Breast epithelium (tissue), 4 donors: ENCODE measurements at regions not wholly inside any gene's neighbourhood (a gene's known extent, or its start where the extent isn't known, plus 50 kb on each side); places are given as distances from the start of the nearest gene placed in this dataset.
A peak's percentile ranks its signal among the peaks of the same experiment; 100 is the strongest.

ENCODE experiments used
- DNase-seq, 2 donors: peaks; one replicate each; pipeline ENCODE4 v3.0.0-alpha.2; 2019; ENCODE audit warnings: low spot score in 2 of 2
- H3K27ac ChIP-seq, 2 donors: fragments of 200-600 bp; sonication (generic) in 1 of 2; one replicate each; pipeline ENCODE4 v1.5.1; 2016 to 2019; ENCODE audit warnings: mild to moderate bottlenecking in 1 of 2
- H3K27me3 ChIP-seq, 2 donors: fragments of 200-600 bp; sonication (generic) in 1 of 2; one replicate each; pipeline versions ENCODE4 v1.5.1 to v1.6.0; 2017 to 2019; ENCODE audit warnings: control low read depth in 1 of 2, mild to moderate bottlenecking in 1 of 2
- H3K36me3 ChIP-seq: fragments of 200-600 bp; one replicate; pipeline ENCODE4 v1.5.1; 2019
- H3K4me1 ChIP-seq, 2 donors: fragments of 200-600 bp; sonication (generic); one replicate each; pipeline ENCODE4 v1.5.1; 2016 to 2019; ENCODE audit warnings: control low read depth in 1 of 2
- H3K4me3 ChIP-seq, 3 donors: fragments of 200-600 bp; sonication (generic); 1 replicate in 2 of 3; 2 replicates in 1 of 3; pipeline ENCODE4 v1.5.1; 2016 to 2019; ENCODE audit warnings: mild to moderate bottlenecking in 3 of 3, moderate library complexity in 2 of 3
- H3K9me3 ChIP-seq, 2 donors: fragments of 200-600 bp; sonication (generic) in 1 of 2; one replicate each; pipeline ENCODE4 v1.5.1; 2016 to 2019; ENCODE audit warnings: control low read depth in 1 of 2
- CTCF ChIP-seq, 3 donors: fragments of 450-650 bp; IDR thresholded peaks; one replicate each; pipeline ENCODE4 v1.5.1; 2016 to 2017; ENCODE audit warnings: antibody characterized with exemption in 3 of 3, mild to moderate bottlenecking in 3 of 3, moderate library complexity in 3 of 3
- POLR2A ChIP-seq: fragments of 450-650 bp; IDR thresholded peaks from one replicate; pipeline ENCODE4 v1.6.1; 2016; ENCODE audit warnings: antibody characterized with exemption, mild to moderate bottlenecking, moderate library complexity
- POLR2AphosphoS5 ChIP-seq, 3 donors: sonication (generic); formaldehyde crosslinking; IDR thresholded peaks; one replicate each; pipeline ENCODE4 v1.6.1; 2017; ENCODE audit warnings: antibody characterized with exemption in 3 of 3
- intact Hi-C: fragments of 100-400 bp; cut with DNase I; formaldehyde crosslinking; loops from one replicate; pipeline ENCODE4 v1.15.1; 2023; ENCODE audit warnings: low total_unique reads

GRCh38 chr14:26765301-26765700, 167.5 kb upstream of the NOVA1 start:
- Histone ChIP-seq H3K36me3 (no peaks in the 10 kb centered on the region), H3K4me1 (no peaks in the 10 kb centered on the region), H3K27ac (peak overlapping the region in 1 of 2 donors; percentile 53), H3K9me3 (no peaks in the 10 kb centered on the region), H3K4me3 (no peak overlapping the region), H3K27me3 (no peaks in the 10 kb centered on the region)
- TF ChIP-seq POLR2A, result no peak
- TF ChIP-seq CTCF (IDR thresholded peaks at IDR 0.05), result no peak
- TF ChIP-seq POLR2AphosphoS5 (IDR thresholded peaks at IDR 0.05), result no peak
- DNase-seq, result no peak
- intact Hi-C loops, result no loop called here

GRCh38 chr14:26765768-26766520, 168.1 kb upstream of the NOVA1 start:
- no peak for DNase-seq
- intact Hi-C loops, result no loop called here
- peak in 1 of 3 donors; percentile 33 for TF ChIP-seq POLR2AphosphoS5 (IDR thresholded peaks at IDR 0.05)
- no peak for TF ChIP-seq CTCF (IDR thresholded peaks at IDR 0.05)
- no peak overlapping the region for H3K27ac ChIP-seq
- no peaks in the 10 kb centered on the region for H3K9me3 ChIP-seq
- no peaks in the 10 kb centered on the region for H3K4me1 ChIP-seq
- no peaks in the 10 kb centered on the region for H3K27me3 ChIP-seq
- no peaks in the 10 kb centered on the region for H3K36me3 ChIP-seq
- no peak overlapping the region for H3K4me3 ChIP-seq

GRCh38 chr14:26766726-26767125, 168.9 kb upstream of the NOVA1 start:
- H3K36me3 ChIP-seq, result no peaks in the 10 kb centered on the region
- peak overlapping the region in 1 of 2 donors; percentile 5 for H3K27ac ChIP-seq
- no peaks in the 10 kb centered on the region for H3K27me3 ChIP-seq
- H3K4me1 ChIP-seq, result no peaks in the 10 kb centered on the region
- H3K9me3 ChIP-seq, result no peaks in the 10 kb centered on the region
- no peak overlapping the region for H3K4me3 ChIP-seq
- no peak for TF ChIP-seq POLR2A
- TF ChIP-seq POLR2AphosphoS5 (IDR thresholded peaks at IDR 0.05), result no peak
- TF ChIP-seq CTCF (IDR thresholded peaks at IDR 0.05), result no peak
- intact Hi-C loops, result no loop called here
- DNase-seq, result no peak

- H3K27me3 ChIP-seq, result no peaks in the 10 kb centered on the region
- no peak for DNase-seq
- H3K27ac ChIP-seq, result no peak overlapping the region
- no peak overlapping the region for H3K4me3 ChIP-seq
- TF ChIP-seq CTCF (IDR thresholded peaks at IDR 0.05) (no peak), POLR2AphosphoS5 (IDR thresholded peaks at IDR 0.05) (no peak)
- H3K36me3 ChIP-seq, result no peaks in the 10 kb centered on the region
- no peaks in the 10 kb centered on the region for H3K9me3 ChIP-seq
- no peaks in the 10 kb centered on the region for H3K4me1 ChIP-seq
- intact Hi-C loops, result loop anchor here (10.0 kb wide), 1 partner anchor 789 kb away; no protein-coding TSS in a partner anchor
Measured at GRCh38 chr14:26773906-26774593, 176.2 kb upstream of the NOVA1 start.
